ENCODE measurements at regions not wholly inside any gene's neighbourhood (a gene's known extent, or its start where the extent isn't known, plus 50 kb on each side); places are given as distances from the start of the nearest gene placed in this dataset.

- no peak overlapping the region for H3K27ac ChIP-seq (ENCODE audit: low read depth, low read length, severe bottlenecking)
- no peaks in the 10 kb centered on the region for H3K9me3 ChIP-seq (ENCODE audit: control insufficient read depth, low read length)
- H3K36me3 ChIP-seq (ENCODE audit: control insufficient read depth, insufficient read depth, low read length) = no peaks in the 10 kb centered on the region
- WGBS, 2 experiments (ENCODE audit: insufficient coverage in 2 of 2) = no CpG with 5 or more reads among the region's 1 CpG
- no peak overlapping the region for H3K4me3 ChIP-seq (ENCODE audit: extremely low read depth, insufficient read depth, low read length, poor library complexity, severe bottlenecking)
- no peaks in the 10 kb centered on the region for H3K4me1 ChIP-seq (ENCODE audit: control insufficient read depth, insufficient read depth, low read length, poor library complexity, severe bottlenecking)
These were observed 105.4 kb upstream of the DSEL start for GRCh38 chr18:67621906-67622305.

GRCh38 chr18:67621049-67621713, 104.7 kb upstream of the DSEL start:
- Histone ChIP-seq H3K4me1 (ENCODE audit: control insufficient read depth, insufficient read depth, low read length, poor library complexity, severe bottlenecking) (no peaks in the 10 kb centered on the region), H3K36me3 (ENCODE audit: control insufficient read depth, insufficient read depth, low read length) (no peaks in the 10 kb centered on the region), H3K9me3 (ENCODE audit: control insufficient read depth, low read length) (no peaks in the 10 kb centered on the region), H3K27ac (ENCODE audit: low read depth, low read length, severe bottlenecking) (no peak overlapping the region), H3K4me3 (ENCODE audit: extremely low read depth, insufficient read depth, low read length, poor library complexity, severe bottlenecking) (no peak overlapping the region)
- WGBS, 2 experiments (ENCODE audit: insufficient coverage in 2 of 2) = 86 to 89% methylated on average over 1 of the region's 2 CpGs

GRCh38 chr18:67618061-67618460, 101.5 kb upstream of the DSEL start:
- no peaks in the 10 kb centered on the region for H3K36me3 ChIP-seq (ENCODE audit: control insufficient read depth, insufficient read depth, low read length)
- no peak overlapping the region for H3K4me3 ChIP-seq (ENCODE audit: extremely low read depth, insufficient read depth, low read length, poor library complexity, severe bottlenecking)
- 69% methylated on average over 2 of the region's 4 CpGs; no CpG with 5 or more reads in 1 of the 2 experiments for WGBS, 2 experiments (ENCODE audit: insufficient coverage in 2 of 2)
- no peaks in the 10 kb centered on the region for H3K4me1 ChIP-seq (ENCODE audit: control insufficient read depth, insufficient read depth, low read length, poor library complexity, severe bottlenecking)
- H3K27ac ChIP-seq (ENCODE audit: low read depth, low read length, severe bottlenecking) = no peak overlapping the region
- no peaks in the 10 kb centered on the region for H3K9me3 ChIP-seq (ENCODE audit: control insufficient read depth, low read length)

DNA sequence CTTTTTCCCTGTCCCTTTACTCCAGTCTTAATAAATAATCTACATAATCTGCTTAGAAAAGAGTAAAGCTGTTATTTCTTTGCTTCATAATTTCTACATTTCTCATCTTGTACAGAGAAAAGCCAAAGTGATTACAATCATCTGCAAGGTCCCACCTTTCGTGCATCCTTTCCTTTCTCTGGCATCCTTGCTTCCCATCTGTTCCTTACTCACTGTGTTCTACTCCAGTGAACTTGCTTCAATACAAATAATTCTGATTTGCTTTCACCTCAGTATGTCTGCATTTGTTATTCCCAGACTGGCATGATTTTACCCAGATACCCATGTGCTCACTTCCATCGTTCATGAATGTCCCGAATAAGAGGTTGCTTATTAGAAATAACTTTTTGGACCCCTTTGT, 99.4 kb upstream of the DSEL start:
- Histone ChIP-seq H3K27ac (ENCODE audit: low read depth, low read length, severe bottlenecking) (no peak overlapping the region), H3K36me3 (ENCODE audit: control insufficient read depth, insufficient read depth, low read length) (no peaks in the 10 kb centered on the region)

GRCh38 chr18:67613731-67614130, 97.2 kb upstream of the DSEL start:
- no peaks in the 10 kb centered on the region for H3K36me3 ChIP-seq (ENCODE audit: control insufficient read depth, insufficient read depth, low read length)
- H3K4me1 ChIP-seq (ENCODE audit: control insufficient read depth, insufficient read depth, low read length, poor library complexity, severe bottlenecking) = no peaks in the 10 kb centered on the region
- H3K27ac ChIP-seq (ENCODE audit: low read depth, low read length, severe bottlenecking) = no peak overlapping the region
- 100% methylated on average over 2 of the region's 5 CpGs; no CpG with 5 or more reads in 1 of the 2 experiments for WGBS, 2 experiments (ENCODE audit: insufficient coverage in 2 of 2)
- H3K4me3 ChIP-seq (ENCODE audit: extremely low read depth, insufficient read depth, low read length, poor library complexity, severe bottlenecking) = no peak overlapping the region
- H3K9me3 ChIP-seq (ENCODE audit: control insufficient read depth, low read length) = no peaks in the 10 kb centered on the region

More for the DNA sequence above, 99.4 kb upstream of the DSEL start:
- WGBS, 2 experiments (ENCODE audit: insufficient coverage in 2 of 2) = 85 to 89% methylated on average over 1 to 3 of the region's 3 CpGs
- Histone ChIP-seq H3K4me3 (ENCODE audit: extremely low read depth, insufficient read depth, low read length, poor library complexity, severe bottlenecking) (no peak overlapping the region), H3K4me1 (ENCODE audit: control insufficient read depth, insufficient read depth, low read length, poor library complexity, severe bottlenecking) (no peaks in the 10 kb centered on the region), H3K9me3 (ENCODE audit: control insufficient read depth, low read length) (no peaks in the 10 kb centered on the region)

- no CpG with 5 or more reads among the region's 1 CpG for WGBS, 2 experiments (ENCODE audit: insufficient coverage in 2 of 2)
These were observed 95.8 kb upstream of the DSEL start for GRCh38 chr18:67612281-67612680.

DNA sequence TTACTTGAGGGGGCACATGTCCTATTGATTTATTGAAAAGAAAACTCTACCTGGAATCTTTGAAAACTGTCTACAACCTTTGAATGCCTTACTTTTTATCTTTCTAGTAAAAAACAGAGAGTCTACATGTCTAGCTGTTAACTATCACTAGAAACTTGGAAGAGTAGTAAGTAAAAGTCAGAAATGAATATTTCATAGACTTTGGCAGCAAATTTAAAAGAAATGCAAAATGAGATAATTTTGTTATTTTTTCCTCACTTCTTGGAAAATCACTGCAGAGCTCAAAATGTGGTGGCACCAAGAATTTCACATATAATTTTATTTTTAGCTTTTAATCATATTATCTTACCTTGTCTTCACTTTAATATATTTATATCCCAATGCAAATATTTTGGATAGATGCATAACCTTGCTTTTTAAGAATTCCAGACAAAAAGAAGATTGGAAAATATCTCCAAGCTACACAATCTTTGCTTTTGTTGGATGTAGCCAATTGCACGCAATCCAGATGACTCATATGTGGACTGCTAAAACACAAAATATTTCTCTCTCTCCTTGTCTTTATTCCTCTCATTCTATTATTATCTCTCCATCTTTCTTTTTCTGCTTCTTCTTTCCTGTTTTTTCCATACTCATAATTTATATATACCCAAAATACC, 92.2 kb upstream of the DSEL start:
- no peak overlapping the region for H3K27ac ChIP-seq (ENCODE audit: low read depth, low read length, severe bottlenecking)
- no peaks in the 10 kb centered on the region for H3K9me3 ChIP-seq (ENCODE audit: control insufficient read depth, low read length)
- WGBS, 2 experiments (ENCODE audit: insufficient coverage in 2 of 2) = 100% methylated on average over 1 of the region's 1 CpG
- H3K4me1 ChIP-seq (ENCODE audit: control insufficient read depth, insufficient read depth, low read length, poor library complexity, severe bottlenecking) = no peaks in the 10 kb centered on the region
- no peak overlapping the region for H3K4me3 ChIP-seq (ENCODE audit: extremely low read depth, insufficient read depth, low read length, poor library complexity, severe bottlenecking)
- no peaks in the 10 kb centered on the region for H3K36me3 ChIP-seq (ENCODE audit: control insufficient read depth, insufficient read depth, low read length)

More at GRCh38 chr18:67612281-67612680, 95.8 kb upstream of the DSEL start:
- Histone ChIP-seq H3K4me1 (ENCODE audit: control insufficient read depth, insufficient read depth, low read length, poor library complexity, severe bottlenecking) (no peaks in the 10 kb centered on the region), H3K9me3 (ENCODE audit: control insufficient read depth, low read length) (no peaks in the 10 kb centered on the region), H3K36me3 (ENCODE audit: control insufficient read depth, insufficient read depth, low read length) (no peaks in the 10 kb centered on the region), H3K4me3 (ENCODE audit: extremely low read depth, insufficient read depth, low read length, poor library complexity, severe bottlenecking) (no peak overlapping the region), H3K27ac (ENCODE audit: low read depth, low read length, severe bottlenecking) (no peak overlapping the region)

DNA sequence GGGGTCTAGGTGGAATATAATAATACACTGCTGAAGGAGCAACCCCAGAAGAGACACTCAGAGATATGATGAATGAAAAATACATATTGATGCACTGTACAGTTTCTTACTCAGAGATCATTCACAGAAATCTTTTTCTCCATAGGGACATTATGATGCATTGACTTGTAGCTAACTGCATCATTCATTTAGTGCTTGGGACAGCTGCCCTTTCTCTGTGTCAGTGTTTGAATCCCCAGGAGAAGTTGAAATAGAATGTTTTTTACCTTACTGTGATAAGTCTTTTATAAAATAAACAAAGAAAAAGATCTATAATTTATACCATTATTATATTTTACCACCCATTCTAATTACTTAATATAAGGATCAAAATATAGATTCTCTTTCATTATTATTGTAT, 91.7 kb upstream of the DSEL start:
- Histone ChIP-seq H3K9me3 (ENCODE audit: control insufficient read depth, low read length) (no peaks in the 10 kb centered on the region), H3K4me1 (ENCODE audit: control insufficient read depth, insufficient read depth, low read length, poor library complexity, severe bottlenecking) (no peaks in the 10 kb centered on the region), H3K27ac (ENCODE audit: low read depth, low read length, severe bottlenecking) (no peak overlapping the region), H3K36me3 (ENCODE audit: control insufficient read depth, insufficient read depth, low read length) (no peaks in the 10 kb centered on the region), H3K4me3 (ENCODE audit: extremely low read depth, insufficient read depth, low read length, poor library complexity, severe bottlenecking) (no peak overlapping the region)

- peaks cover 5% of the 10 kb centered on the region for H3K9me3 ChIP-seq (ENCODE audit: control insufficient read depth, low read length)
- WGBS, 2 experiments (ENCODE audit: insufficient coverage in 2 of 2) = 70 to 90% methylated on average over 2 of the region's 7 CpGs
- H3K4me1 ChIP-seq (ENCODE audit: control insufficient read depth, insufficient read depth, low read length, poor library complexity, severe bottlenecking) = peaks cover 11% of the 10 kb centered on the region
- H3K36me3 ChIP-seq (ENCODE audit: control insufficient read depth, insufficient read depth, low read length) = no peaks in the 10 kb centered on the region
- H3K27ac ChIP-seq (ENCODE audit: low read depth, low read length, severe bottlenecking) = peak overlapping the region; percentile 0
- no peak overlapping the region for H3K4me3 ChIP-seq (ENCODE audit: extremely low read depth, insufficient read depth, low read length, poor library complexity, severe bottlenecking)
These were observed 84.0 kb upstream of the DSEL start for GRCh38 chr18:67600181-67601180.

GRCh38 chr18:67599277-67599676, 82.8 kb upstream of the DSEL start:
- WGBS, 2 experiments (ENCODE audit: insufficient coverage in 2 of 2) = 86% methylated on average over 1 of the region's 2 CpGs; no CpG with 5 or more reads in 1 of the 2 experiments
- H3K9me3 ChIP-seq (ENCODE audit: control insufficient read depth, low read length) = peaks cover 5% of the 10 kb centered on the region
- H3K4me1 ChIP-seq (ENCODE audit: control insufficient read depth, insufficient read depth, low read length, poor library complexity, severe bottlenecking) = peaks cover 11% of the 10 kb centered on the region
- no peak overlapping the region for H3K27ac ChIP-seq (ENCODE audit: low read depth, low read length, severe bottlenecking)
- no peak overlapping the region for H3K4me3 ChIP-seq (ENCODE audit: extremely low read depth, insufficient read depth, low read length, poor library complexity, severe bottlenecking)
- no peaks in the 10 kb centered on the region for H3K36me3 ChIP-seq (ENCODE audit: control insufficient read depth, insufficient read depth, low read length)
